Neural cell (in vitro differentiated cells): ENCODE measurements at regions not wholly inside any gene's neighbourhood (a gene's known extent, or its start where the extent isn't known, plus 50 kb on each side); places are given as distances from the start of the nearest gene placed in this dataset.

Experiments
- H2AFZ ChIP-seq: fragments of 200-600, 300-800 bp; sonication (generic), shearing (Covaris generic); 2 replicates; pipeline ENCODE4 v1.6.0; 2014; ENCODE audit warnings: low read depth, mild to moderate bottlenecking, antibody characterized with exemption, low read length, moderate library complexity
- H3F3A ChIP-seq: fragments of 200-600 bp; shearing (Covaris generic); 2 replicates; pipeline ENCODE4 v1.6.1; 2016; ENCODE audit warnings: mild to moderate bottlenecking, moderate library complexity, mixed read lengths, antibody characterized with exemption, low read length; ENCODE audit not compliant: insufficient read depth, poor library complexity, severe bottlenecking
- H3K27ac ChIP-seq: fragments of 200-600, 300-800 bp; sonication (generic), shearing (Covaris generic); 2 replicates; pipeline ENCODE4 v1.5.1; 2014; ENCODE audit warnings: mild to moderate bottlenecking, low read length, moderate library complexity
- H3K27me3 ChIP-seq: fragments of 300-800, 200-600 bp; sonication (generic), shearing (Covaris generic); 2 replicates; pipeline ENCODE4 v1.6.0; 2014; ENCODE audit warnings: mild to moderate bottlenecking, low read depth, low read length, moderate library complexity; ENCODE audit not compliant: insufficient read depth
- H3K36me3 ChIP-seq: fragments of 300-800, 200-600 bp; sonication (generic), shearing (Covaris generic); 2 replicates; pipeline ENCODE4 v1.5.1; 2014; ENCODE audit warnings: mild to moderate bottlenecking, antibody characterized with exemption, low read length, moderate library complexity; ENCODE audit not compliant: insufficient read depth
- H3K4me2 ChIP-seq: fragments of 300-800, 200-600 bp; sonication (generic), shearing (Covaris generic); 2 replicates; pipeline ENCODE4 v1.6.0; 2014; ENCODE audit warnings: mild to moderate bottlenecking, low read length
- H3K4me3 ChIP-seq: fragments of 300-800, 200-600 bp; sonication (generic), shearing (Covaris generic); 2 replicates; pipeline ENCODE4 v1.5.1; 2014; ENCODE audit warnings: mild to moderate bottlenecking, low read length, moderate library complexity
- H3K79me2 ChIP-seq: fragments of 200-600 bp; shearing (Covaris generic); replicated peaks from 2 replicates; pipeline ENCODE4 v1.6.0; 2014; ENCODE audit warnings: mild to moderate bottlenecking, low read length, moderate library complexity; ENCODE audit not compliant: insufficient read depth
- H3K9ac ChIP-seq: fragments of 300-800, 200-600 bp; sonication (generic), shearing (Covaris generic); 2 replicates; pipeline ENCODE4 v1.6.1; 2016; ENCODE audit warnings: mild to moderate bottlenecking, low read length, mixed read lengths
- H3K9me2 ChIP-seq: fragments of 200-600 bp; shearing (Covaris generic); 2 replicates; pipeline ENCODE4 v1.6.1; 2016; ENCODE audit warnings: mild to moderate bottlenecking, low read length, mixed read lengths; ENCODE audit not compliant: insufficient read depth
- H3K9me3 ChIP-seq: fragments of 200-600, 300-800 bp; sonication (generic), shearing (Covaris generic); 2 replicates; pipeline ENCODE4 v1.6.1; 2016; ENCODE audit warnings: mild to moderate bottlenecking, mixed run types, low read length, moderate library complexity, mixed read lengths
- H4K20me1 ChIP-seq: fragments of 200-600 bp; shearing (Covaris generic); 2 replicates; pipeline ENCODE4 v1.6.1; 2016; ENCODE audit warnings: mild to moderate bottlenecking, mixed run types; ENCODE audit not compliant: insufficient read depth
- CTCF ChIP-seq: fragments of 450-650 bp; IDR thresholded peaks from 2 replicates; pipeline ENCODE4 v1.5.1; 2014; ENCODE audit warnings: antibody characterized with exemption, mild to moderate bottlenecking, moderate library complexity; ENCODE audit not compliant: poor library complexity, severe bottlenecking
- EP300 ChIP-seq: fragments of 450-650 bp; conservative IDR thresholded peaks from 2 replicates; pipeline ENCODE4 v1.6.1; 2014; ENCODE audit warnings: antibody characterized with exemption, mild to moderate bottlenecking, moderate library complexity; ENCODE audit not compliant: poor library complexity, severe bottlenecking
- EZH2 ChIP-seq: fragments of 200-600, 300-800 bp; shearing (Covaris generic), sonication (generic); IDR thresholded peaks from 2 replicates; pipeline ENCODE4 v1.6.1; 2014; ENCODE audit warnings: antibody characterized with exemption, low read length, borderline replicate concordance, mild to moderate bottlenecking; ENCODE audit not compliant: insufficient read depth, poor library complexity, severe bottlenecking
- MXI1 ChIP-seq: fragments of 450-650 bp; conservative IDR thresholded peaks from 2 replicates; pipeline ENCODE4 v1.6.1; 2014; ENCODE audit warnings: antibody characterized with exemption, mild to moderate bottlenecking; ENCODE audit not compliant: poor library complexity, severe bottlenecking
- POLR2AphosphoS5 ChIP-seq: IDR thresholded peaks from 2 replicates; pipeline ENCODE4 v1.6.1; 2012
- RAD21 ChIP-seq: fragments of 450-650 bp; conservative IDR thresholded peaks from 2 replicates; pipeline ENCODE4 v1.6.1; 2014; ENCODE audit warnings: antibody characterized with exemption, mild to moderate bottlenecking, moderate library complexity
- REST ChIP-seq: IDR thresholded peaks from 2 replicates; pipeline ENCODE4 v1.6.1; 2012; ENCODE audit warnings: borderline replicate concordance
- SMC3 ChIP-seq: fragments of 450-650 bp; conservative IDR thresholded peaks from 2 replicates; pipeline ENCODE4 v1.6.1; 2014; ENCODE audit warnings: antibody characterized with exemption, mild to moderate bottlenecking, moderate library complexity; ENCODE audit not compliant: poor library complexity
- TAF1 ChIP-seq: IDR thresholded peaks from 2 replicates; pipeline ENCODE4 v1.6.1; 2012; ENCODE audit warnings: low read depth

GRCh38 chr5:175124821-175125220 lies 319.2 kb downstream of the DRD1 start:
- no peaks in the 10 kb centered on the region for H3K36me3 ChIP-seq
- no peak overlapping the region for H3K4me3 ChIP-seq
- no peaks in the 10 kb centered on the region for H3F3A ChIP-seq
- H3K79me2 ChIP-seq, result no peaks in the 10 kb centered on the region
- H3K9me2 ChIP-seq, result no peaks in the 10 kb centered on the region
- no peak overlapping the region for H2AFZ ChIP-seq
- TF ChIP-seq RAD21 (no peak), EZH2 (no peak), MXI1 (no peak), SMC3 (no peak), TAF1 (no peak), POLR2AphosphoS5 (no peak), EP300 (no peak), CTCF (no peak), REST (no peak)
- no peak overlapping the region for H3K4me2 ChIP-seq
- no peaks in the 10 kb centered on the region for H4K20me1 ChIP-seq
- H3K9me3 ChIP-seq, result no peaks in the 10 kb centered on the region
- H3K27me3 ChIP-seq, result no peaks in the 10 kb centered on the region
- peak overlapping the region; percentile 80 for H3K27ac ChIP-seq
- H3K9ac ChIP-seq, result no peak overlapping the region

GRCh38 chr5:175124251-175124813 lies 319.6 kb downstream of the DRD1 start:
- Histone ChIP-seq H3K27me3 (no peaks in the 10 kb centered on the region), H3K9me3 (no peaks in the 10 kb centered on the region), H4K20me1 (no peaks in the 10 kb centered on the region), H3K4me3 (no peak overlapping the region), H3K27ac (peak overlapping the region; percentile 80), H3K79me2 (no peaks in the 10 kb centered on the region), H3K9ac (peak overlapping the region; percentile 17), H3K9me2 (no peaks in the 10 kb centered on the region), H3K36me3 (no peaks in the 10 kb centered on the region), H3K4me2 (peak overlapping the region; percentile 22), H2AFZ (no peak overlapping the region), H3F3A (no peaks in the 10 kb centered on the region)
- TF ChIP-seq MXI1, result no peak
- TF ChIP-seq EZH2, result no peak
- TF ChIP-seq EP300, result no peak
- TF ChIP-seq SMC3, result no peak
- no peak for TF ChIP-seq CTCF
- TF ChIP-seq POLR2AphosphoS5, result no peak
- TF ChIP-seq REST, result no peak
- TF ChIP-seq TAF1, result no peak
- no peak for TF ChIP-seq RAD21
